Nephron (organoid): ENCODE measurements at regions not wholly inside any gene's neighbourhood (a gene's known extent, or its start where the extent isn't known, plus 50 kb on each side); places are given as distances from the start of the nearest gene placed in this dataset.

Source experiments
- H3K27ac Mint-ChIP-seq, 3 experiments: 2 replicates each; pipeline ENCODE4 v1.8.0; 2020; ENCODE audit warnings: mixed read lengths in 3 of 3, mild to moderate bottlenecking in 2 of 3, moderate library complexity in 1 of 3
- H3K27me3 Mint-ChIP-seq: 2 replicates; pipeline ENCODE4 v1.8.0; 2021; ENCODE audit warnings: low read depth, mild to moderate bottlenecking, moderate library complexity, mixed read lengths
- H3K36me3 Mint-ChIP-seq: 2 replicates; pipeline ENCODE4 v1.8.0; 2020; ENCODE audit warnings: low read depth, mixed read lengths
- H3K4me1 Mint-ChIP-seq: 2 replicates; pipeline ENCODE4 v1.8.0; 2020; ENCODE audit warnings: mixed read lengths
- H3K4me3 Mint-ChIP-seq, 3 experiments: 2 replicates each; pipeline ENCODE4 v1.8.0; 2020; ENCODE audit warnings: mild to moderate bottlenecking in 3 of 3, mixed read lengths in 3 of 3, moderate library complexity in 2 of 3
- H3K9me3 Mint-ChIP-seq: 2 replicates; pipeline ENCODE4 v1.8.0; 2020; ENCODE audit warnings: mixed read lengths
- TF ChIP-seq, protein P1 (sequence below), 3 experiments: fragments of 200-600 bp; sonication (generic); IDR thresholded peaks; one replicate each; pipeline ENCODE4 v1.5.0; 2021; ENCODE audit warnings: antibody characterized with exemption in 3 of 3; ENCODE audit not compliant: unreplicated experiment in 3 of 3

DNA sequence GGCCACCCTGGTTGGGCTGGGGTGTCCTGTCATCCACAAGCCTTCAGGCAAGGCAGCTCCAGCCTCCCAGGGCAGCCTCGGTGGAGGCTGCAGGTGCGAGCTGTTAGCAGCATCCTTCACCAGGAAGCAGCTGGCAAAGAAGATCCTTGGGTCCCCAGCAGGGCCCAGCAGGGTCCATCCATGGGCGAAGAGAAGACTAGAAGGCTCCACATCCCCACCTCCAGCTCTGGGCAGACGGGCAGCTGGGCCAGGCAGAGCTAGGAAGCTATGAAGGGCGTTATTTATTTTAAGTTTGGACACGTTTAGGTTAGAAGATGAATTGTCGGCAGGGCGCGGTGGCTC is 348.5 kb downstream of the TCERG1L start:
- TF ChIP-seq, protein P1, sequence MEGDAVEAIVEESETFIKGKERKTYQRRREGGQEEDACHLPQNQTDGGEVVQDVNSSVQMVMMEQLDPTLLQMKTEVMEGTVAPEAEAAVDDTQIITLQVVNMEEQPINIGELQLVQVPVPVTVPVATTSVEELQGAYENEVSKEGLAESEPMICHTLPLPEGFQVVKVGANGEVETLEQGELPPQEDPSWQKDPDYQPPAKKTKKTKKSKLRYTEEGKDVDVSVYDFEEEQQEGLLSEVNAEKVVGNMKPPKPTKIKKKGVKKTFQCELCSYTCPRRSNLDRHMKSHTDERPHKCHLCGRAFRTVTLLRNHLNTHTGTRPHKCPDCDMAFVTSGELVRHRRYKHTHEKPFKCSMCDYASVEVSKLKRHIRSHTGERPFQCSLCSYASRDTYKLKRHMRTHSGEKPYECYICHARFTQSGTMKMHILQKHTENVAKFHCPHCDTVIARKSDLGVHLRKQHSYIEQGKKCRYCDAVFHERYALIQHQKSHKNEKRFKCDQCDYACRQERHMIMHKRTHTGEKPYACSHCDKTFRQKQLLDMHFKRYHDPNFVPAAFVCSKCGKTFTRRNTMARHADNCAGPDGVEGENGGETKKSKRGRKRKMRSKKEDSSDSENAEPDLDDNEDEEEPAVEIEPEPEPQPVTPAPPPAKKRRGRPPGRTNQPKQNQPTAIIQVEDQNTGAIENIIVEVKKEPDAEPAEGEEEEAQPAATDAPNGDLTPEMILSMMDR (IDR thresholded peaks at IDR 0.05; ENCODE audit: unreplicated experiment in 3 of 3): no peak
- H3K27ac Mint-ChIP-seq: no peak overlapping the region
- no peaks in the 10 kb centered on the region for H3K36me3 Mint-ChIP-seq
- H3K9me3 Mint-ChIP-seq: peaks cover 1% of the 10 kb centered on the region
- H3K4me1 Mint-ChIP-seq: peaks cover 3% of the 10 kb centered on the region
- peaks cover 38% of the 10 kb centered on the region for H3K27me3 Mint-ChIP-seq
- no peak overlapping the region for H3K4me3 Mint-ChIP-seq

- H3K4me1 Mint-ChIP-seq: peaks cover 9% of the 10 kb centered on the region
- peaks cover 2% of the 10 kb centered on the region for H3K9me3 Mint-ChIP-seq
- H3K27ac Mint-ChIP-seq: no peak overlapping the region
- H3K36me3 Mint-ChIP-seq: no peaks in the 10 kb centered on the region
- peaks cover 35% of the 10 kb centered on the region for H3K27me3 Mint-ChIP-seq
- H3K4me3 Mint-ChIP-seq: no peak overlapping the region
- TF ChIP-seq, protein P1 (IDR thresholded peaks at IDR 0.05; ENCODE audit: unreplicated experiment in 3 of 3): no peak
These were observed 347.6 kb downstream of the TCERG1L start for GRCh38 chr10:130963786-130964522.

DNA sequence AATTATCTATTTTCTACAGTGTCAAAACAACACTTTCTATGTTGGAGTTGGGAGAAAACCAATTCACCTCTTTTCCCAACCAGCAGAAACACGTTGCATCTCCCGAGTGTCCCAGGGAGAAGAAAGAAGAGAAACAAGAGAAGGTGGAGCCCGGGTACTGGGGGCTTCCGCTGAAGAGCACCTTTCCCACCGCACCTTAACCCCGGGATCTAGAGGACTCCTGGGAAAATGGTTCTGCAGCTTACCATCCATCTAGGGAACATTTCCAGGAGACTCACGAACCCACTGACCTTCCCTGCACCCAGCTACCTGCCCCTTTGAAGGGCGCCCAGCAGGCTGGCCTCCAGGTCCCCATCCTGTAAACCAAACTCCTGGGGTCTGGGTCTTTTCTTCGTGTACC is 346.8 kb downstream of the TCERG1L start:
- H3K9me3 Mint-ChIP-seq: peaks cover 2% of the 10 kb centered on the region
- peaks cover 33% of the 10 kb centered on the region for H3K27me3 Mint-ChIP-seq
- H3K27ac Mint-ChIP-seq: no peak overlapping the region

DNA sequence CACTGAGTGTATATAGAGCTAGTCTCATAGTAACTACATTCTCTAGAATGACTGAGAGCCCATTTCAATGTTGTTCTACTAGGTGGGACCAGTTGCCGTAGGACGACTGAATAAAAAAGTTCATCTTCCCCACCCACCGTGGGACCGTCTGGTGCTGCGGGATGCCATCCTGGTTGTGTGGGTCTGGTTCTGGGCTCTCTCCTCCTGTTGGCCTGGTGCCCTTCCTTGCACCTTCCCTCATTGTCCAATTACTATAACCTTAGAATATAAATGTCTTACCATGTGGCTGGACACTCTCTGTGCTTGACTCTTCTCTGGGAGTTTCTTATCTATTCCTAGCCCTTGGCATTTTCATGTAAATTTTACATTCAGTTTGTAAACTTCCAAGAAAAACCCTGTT is 344.4 kb downstream of the TCERG1L start:
- TF ChIP-seq, protein P1 (IDR thresholded peaks at IDR 0.05; ENCODE audit: unreplicated experiment in 3 of 3): no peak
- Mint-ChIP-seq H3K4me3 (no peak overlapping the region), H3K36me3 (no peaks in the 10 kb centered on the region), H3K27me3 (peaks cover 43% of the 10 kb centered on the region), H3K9me3 (peaks cover 2% of the 10 kb centered on the region), H3K27ac (no peak overlapping the region), H3K4me1 (peaks cover 12% of the 10 kb centered on the region)

More for the DNA sequence above, 346.8 kb downstream of the TCERG1L start:
- Mint-ChIP-seq H3K4me1 (peaks cover 12% of the 10 kb centered on the region), H3K4me3 (no peak overlapping the region), H3K36me3 (no peaks in the 10 kb centered on the region)
- TF ChIP-seq, protein P1 (IDR thresholded peaks at IDR 0.05; ENCODE audit: unreplicated experiment in 3 of 3): no peak

- H3K4me1 Mint-ChIP-seq: peaks cover 12% of the 10 kb centered on the region
- no peak overlapping the region for H3K27ac Mint-ChIP-seq
- no peak overlapping the region for H3K4me3 Mint-ChIP-seq
- peaks cover 2% of the 10 kb centered on the region for H3K9me3 Mint-ChIP-seq
- TF ChIP-seq, protein P1 (IDR thresholded peaks at IDR 0.05; ENCODE audit: unreplicated experiment in 3 of 3): no peak
- H3K27me3 Mint-ChIP-seq: peaks cover 44% of the 10 kb centered on the region
- H3K36me3 Mint-ChIP-seq: no peaks in the 10 kb centered on the region
These were observed 343.7 kb downstream of the TCERG1L start for GRCh38 chr10:130967784-130968183.

- Mint-ChIP-seq H3K27ac (no peak overlapping the region), H3K9me3 (peaks cover 2% of the 10 kb centered on the region), H3K36me3 (no peaks in the 10 kb centered on the region), H3K27me3 (peaks cover 42% of the 10 kb centered on the region), H3K4me3 (no peak overlapping the region), H3K4me1 (peaks cover 12% of the 10 kb centered on the region)
- TF ChIP-seq, protein P1 (IDR thresholded peaks at IDR 0.05; ENCODE audit: unreplicated experiment in 3 of 3): no peak
These were observed 343.0 kb downstream of the TCERG1L start for GRCh38 chr10:130968511-130968910.
